HFFc6 (cell line): ENCODE measurements at regions not wholly inside any gene's neighbourhood (a gene's known extent, or its start where the extent isn't known, plus 50 kb on each side); places are given as distances from the start of the nearest gene placed in this dataset.
A peak's percentile ranks its signal among the peaks of the same experiment; 100 is the strongest.

Source experiments
- DNase-seq: peaks from one replicate; pipeline ENCODE4 v3.0.0-alpha.2; 2018
- H3K27ac Mint-ChIP-seq: 2 replicates; pipeline ENCODE4 v1.8.0; 2020; ENCODE audit warnings: mild to moderate bottlenecking, mixed read lengths
- H3K27me3 Mint-ChIP-seq: 2 replicates; pipeline ENCODE4 v1.8.0; 2021; ENCODE audit warnings: mild to moderate bottlenecking, moderate library complexity, mixed read lengths; ENCODE audit not compliant: insufficient read depth
- H3K36me3 Mint-ChIP-seq: 2 replicates; pipeline ENCODE4 v1.8.0; 2021; ENCODE audit warnings: low read depth, mixed read lengths
- H3K4me1 Mint-ChIP-seq: 2 replicates; pipeline ENCODE4 v1.8.0; 2020; ENCODE audit warnings: low read depth, mixed read lengths
- H3K4me3 Mint-ChIP-seq: 2 replicates; pipeline ENCODE4 v1.8.0; 2020; ENCODE audit warnings: mild to moderate bottlenecking, moderate library complexity, mixed read lengths
- H3K9me3 Mint-ChIP-seq: 2 replicates; pipeline ENCODE4 v1.8.0; 2020; ENCODE audit warnings: mild to moderate bottlenecking, mixed read lengths
- TF ChIP-seq, protein P1 (sequence below): fragments of 200-600 bp; sonication (generic); IDR thresholded peaks from 2 replicates; pipeline ENCODE4 v1.5.0; 2021; ENCODE audit warnings: antibody characterized with exemption, mild to moderate bottlenecking

DNA sequence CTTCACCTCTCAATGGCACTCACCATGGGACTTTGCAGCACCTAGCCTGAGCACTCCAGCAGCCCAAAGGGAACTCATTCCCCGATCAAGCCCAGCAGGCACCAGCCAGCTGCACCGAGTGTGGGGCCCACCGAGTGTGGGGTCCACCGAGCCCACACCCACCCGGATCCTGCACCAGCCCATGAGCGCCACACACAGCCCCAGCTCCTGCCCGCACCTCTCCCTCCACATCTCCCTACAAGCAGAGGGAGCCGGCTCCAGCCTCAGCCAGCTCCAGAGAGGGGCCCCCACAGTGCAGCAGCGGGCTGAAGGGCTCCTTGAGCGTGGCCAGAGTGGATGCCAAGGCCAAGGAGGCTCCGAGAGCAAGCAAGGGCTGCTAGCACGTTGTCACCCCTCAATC is 1182.4 kb downstream of the HACE1 start:
- no peak for DNase-seq
- H3K27me3 Mint-ChIP-seq: no peaks in the 10 kb centered on the region
- TF ChIP-seq, protein P1, sequence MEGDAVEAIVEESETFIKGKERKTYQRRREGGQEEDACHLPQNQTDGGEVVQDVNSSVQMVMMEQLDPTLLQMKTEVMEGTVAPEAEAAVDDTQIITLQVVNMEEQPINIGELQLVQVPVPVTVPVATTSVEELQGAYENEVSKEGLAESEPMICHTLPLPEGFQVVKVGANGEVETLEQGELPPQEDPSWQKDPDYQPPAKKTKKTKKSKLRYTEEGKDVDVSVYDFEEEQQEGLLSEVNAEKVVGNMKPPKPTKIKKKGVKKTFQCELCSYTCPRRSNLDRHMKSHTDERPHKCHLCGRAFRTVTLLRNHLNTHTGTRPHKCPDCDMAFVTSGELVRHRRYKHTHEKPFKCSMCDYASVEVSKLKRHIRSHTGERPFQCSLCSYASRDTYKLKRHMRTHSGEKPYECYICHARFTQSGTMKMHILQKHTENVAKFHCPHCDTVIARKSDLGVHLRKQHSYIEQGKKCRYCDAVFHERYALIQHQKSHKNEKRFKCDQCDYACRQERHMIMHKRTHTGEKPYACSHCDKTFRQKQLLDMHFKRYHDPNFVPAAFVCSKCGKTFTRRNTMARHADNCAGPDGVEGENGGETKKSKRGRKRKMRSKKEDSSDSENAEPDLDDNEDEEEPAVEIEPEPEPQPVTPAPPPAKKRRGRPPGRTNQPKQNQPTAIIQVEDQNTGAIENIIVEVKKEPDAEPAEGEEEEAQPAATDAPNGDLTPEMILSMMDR: no peak
- no peaks in the 10 kb centered on the region for H3K36me3 Mint-ChIP-seq
- no peak overlapping the region for H3K4me3 Mint-ChIP-seq
- H3K27ac Mint-ChIP-seq: no peak overlapping the region
- peaks cover 24% of the 10 kb centered on the region for H3K9me3 Mint-ChIP-seq
- no peaks in the 10 kb centered on the region for H3K4me1 Mint-ChIP-seq

DNA sequence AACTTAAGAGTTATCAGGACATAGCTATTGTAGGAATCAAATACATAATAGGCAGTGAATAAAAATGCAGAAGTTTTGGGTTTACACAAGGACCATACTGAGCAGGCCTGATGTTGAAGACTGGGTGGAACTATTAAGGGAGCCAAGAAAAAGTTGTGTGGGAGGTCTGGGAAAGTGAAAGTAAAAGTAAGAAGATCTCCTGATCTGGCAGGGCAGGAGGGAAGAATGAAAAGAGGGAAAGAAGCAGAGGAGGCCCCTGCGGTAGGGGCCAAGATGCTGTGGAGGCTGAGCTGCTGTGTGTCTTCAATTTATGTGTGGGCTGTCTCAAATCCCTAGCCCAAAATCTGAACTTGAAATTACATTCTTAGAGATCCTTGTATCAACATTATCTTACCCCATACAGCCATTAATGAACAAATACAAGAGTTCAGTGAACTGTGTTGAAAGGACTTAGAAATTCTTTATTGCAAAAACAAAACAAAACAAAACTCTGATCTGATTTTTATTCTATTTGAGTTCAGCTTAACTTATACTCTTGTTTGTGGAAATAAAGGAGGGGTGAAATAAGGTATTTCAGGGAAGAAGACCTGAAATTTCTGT is 1183.8 kb downstream of the HACE1 start:
- TF ChIP-seq, protein P1: no peak
- Mint-ChIP-seq H3K27ac (no peak overlapping the region), H3K4me1 (no peaks in the 10 kb centered on the region), H3K36me3 (no peaks in the 10 kb centered on the region), H3K27me3 (no peaks in the 10 kb centered on the region), H3K9me3 (peaks cover 24% of the 10 kb centered on the region), H3K4me3 (peak overlapping the region; percentile 20; the same call in 1 of the 2 replicates)
- no peak for DNase-seq

DNA sequence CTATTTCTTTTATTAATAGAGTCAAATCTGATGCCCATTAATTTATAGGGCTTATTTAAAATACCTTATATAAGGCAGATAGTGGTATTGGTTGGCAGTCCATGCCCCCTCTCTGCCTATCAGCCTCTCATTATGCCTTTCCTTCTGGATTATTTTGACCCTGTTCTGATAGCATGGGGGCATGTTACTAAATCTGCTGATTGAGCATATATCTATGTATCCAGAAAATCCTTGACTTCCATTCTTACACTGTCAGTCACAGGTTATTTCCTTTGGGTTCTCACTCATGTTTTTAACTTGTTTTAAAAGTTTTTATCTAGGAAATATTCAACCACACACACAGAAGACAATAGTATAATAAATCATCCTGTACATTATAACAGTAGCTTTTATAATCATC is 1184.9 kb downstream of the HACE1 start:
- Mint-ChIP-seq H3K27ac (no peak overlapping the region), H3K4me1 (no peaks in the 10 kb centered on the region), H3K9me3 (peaks cover 24% of the 10 kb centered on the region), H3K27me3 (no peaks in the 10 kb centered on the region), H3K4me3 (no peak overlapping the region), H3K36me3 (no peaks in the 10 kb centered on the region)
- no peak for DNase-seq
- TF ChIP-seq, protein P1: no peak

DNA sequence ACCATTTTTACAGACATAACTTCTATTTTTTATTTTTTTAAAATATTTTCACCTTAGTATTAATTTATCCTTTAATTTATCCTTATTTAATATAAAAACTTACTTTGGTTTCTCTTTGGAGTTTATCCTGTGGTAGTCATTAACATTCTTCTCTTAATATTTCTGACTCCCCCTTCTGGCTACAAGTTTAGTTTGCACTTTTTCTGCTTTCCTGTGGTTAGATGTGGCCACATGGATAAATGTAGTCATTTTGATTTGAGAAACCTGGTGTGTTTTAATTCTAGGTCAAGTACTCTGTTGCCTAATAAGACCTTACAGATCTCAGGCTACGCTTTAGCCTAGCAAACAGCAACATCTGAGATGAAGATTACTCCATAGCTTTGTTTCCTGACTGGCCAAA is 1187.5 kb downstream of the HACE1 start:
- no peak overlapping the region for H3K4me3 Mint-ChIP-seq
- H3K9me3 Mint-ChIP-seq: peaks cover 18% of the 10 kb centered on the region
- H3K27me3 Mint-ChIP-seq: no peaks in the 10 kb centered on the region
- H3K36me3 Mint-ChIP-seq: no peaks in the 10 kb centered on the region
- no peak for DNase-seq
- no peak overlapping the region for H3K27ac Mint-ChIP-seq
- TF ChIP-seq, protein P1: 0 out of 2 replicates have a peak, but pooled peaks have one; percentile 14
- H3K4me1 Mint-ChIP-seq: no peaks in the 10 kb centered on the region

DNA sequence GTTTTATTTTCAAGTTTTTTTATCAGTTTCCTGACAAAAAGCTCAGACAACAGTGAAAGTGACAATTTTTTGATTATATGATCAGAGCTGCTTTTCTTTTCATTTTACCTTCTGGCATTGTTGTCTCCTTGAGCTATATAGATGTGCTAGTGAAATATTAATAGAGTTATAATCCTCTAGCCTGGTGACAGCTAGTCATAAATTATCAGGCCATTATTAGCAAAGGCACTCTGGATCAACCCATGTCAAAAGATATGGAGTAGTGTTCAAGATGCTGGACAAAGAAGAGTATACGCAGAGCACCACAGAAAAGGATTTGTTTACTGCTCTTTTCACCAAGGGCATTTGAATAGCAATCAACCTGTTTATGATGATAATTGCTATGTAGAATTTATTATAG is 1230.1 kb downstream of the HACE1 start:
- H3K9me3 Mint-ChIP-seq: peaks cover 25% of the 10 kb centered on the region
- no peaks in the 10 kb centered on the region; the same call in 1 of the 2 replicates for H3K27me3 Mint-ChIP-seq
- H3K4me3 Mint-ChIP-seq: no peak overlapping the region
- no peaks in the 10 kb centered on the region for H3K36me3 Mint-ChIP-seq
- no peaks in the 10 kb centered on the region for H3K4me1 Mint-ChIP-seq
- no peak for DNase-seq
- H3K27ac Mint-ChIP-seq: no peak overlapping the region
- TF ChIP-seq, protein P1: no peak
